ENCODE measurements at regions not wholly inside any gene's neighbourhood (a gene's known extent, or its start where the extent isn't known, plus 50 kb on each side); places are given as distances from the start of the nearest gene placed in this dataset.
"Not testable (repeated sequence)": the region's sequence is repeated elsewhere in the genome, so short reads cannot be mapped to it uniquely, and the experiment has no call there.

- no peak for DNase-seq (ENCODE audit: low read depth in 2 of 2)
Measured at GRCh38 chr6:140677781-140678528, 1303.5 kb upstream of the CITED2 start.

DNA sequence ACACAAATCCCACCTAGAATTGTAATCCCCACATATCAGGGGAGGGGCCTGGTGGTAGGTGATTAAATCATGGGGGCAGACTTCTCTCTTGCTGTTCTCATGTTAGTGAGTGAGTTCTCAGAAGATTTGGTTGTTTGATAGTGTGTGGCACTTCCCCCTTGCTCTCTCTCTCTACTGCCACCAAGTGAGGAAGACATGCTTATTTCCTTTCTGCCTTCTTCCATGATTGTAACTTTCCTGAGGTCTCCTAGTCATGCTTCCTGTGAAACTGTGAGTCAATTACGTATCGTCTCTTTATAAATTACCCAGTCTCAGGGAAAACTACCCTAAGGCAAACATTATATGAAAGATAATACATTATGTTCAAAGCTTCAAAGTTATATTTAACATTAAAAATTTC is 1297.5 kb upstream of the CITED2 start:
- no peak for DNase-seq (ENCODE audit: low read depth in 2 of 2)

DNA sequence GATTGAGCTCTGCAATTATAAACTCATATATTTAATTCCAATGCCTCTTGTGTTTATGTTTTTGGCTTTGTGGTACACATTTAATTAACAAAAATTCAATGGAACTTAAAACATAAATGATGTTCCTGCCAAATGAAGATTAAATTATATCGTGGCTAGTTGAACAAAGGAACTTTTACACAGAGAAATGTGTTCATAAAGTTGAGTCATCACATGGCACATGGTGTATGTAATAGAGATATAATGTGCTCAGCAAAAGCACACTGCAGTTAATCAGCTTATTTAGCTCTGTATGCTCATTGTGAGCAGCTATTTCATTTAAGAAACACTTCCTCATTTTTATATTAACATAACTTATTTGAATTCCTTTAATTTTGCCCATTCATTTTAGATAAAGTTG is 1295.6 kb upstream of the CITED2 start:
- DNase-seq (ENCODE audit: low read depth in 2 of 2) = no peak

DNA sequence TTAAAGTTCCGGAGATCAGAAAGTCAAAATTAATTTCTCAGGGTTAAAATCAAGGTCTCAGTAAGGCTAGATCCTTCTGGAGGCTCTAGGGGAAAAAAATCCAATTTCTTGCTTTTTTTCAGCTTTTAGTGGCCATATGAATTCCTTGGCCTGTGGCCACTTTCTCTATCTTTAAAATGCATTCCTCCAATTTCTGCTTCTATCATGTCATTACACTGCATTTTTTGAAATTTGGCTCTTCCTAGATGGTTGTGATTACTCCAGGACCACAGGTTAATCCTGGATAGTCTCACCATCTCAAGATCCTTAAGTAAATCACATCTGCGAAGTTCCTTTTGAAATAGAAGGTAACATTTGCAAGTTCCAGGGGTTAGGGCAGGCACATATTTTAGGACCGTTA is 1294.9 kb upstream of the CITED2 start:
- DNase-seq (ENCODE audit: low read depth in 2 of 2) = no peak

DNA sequence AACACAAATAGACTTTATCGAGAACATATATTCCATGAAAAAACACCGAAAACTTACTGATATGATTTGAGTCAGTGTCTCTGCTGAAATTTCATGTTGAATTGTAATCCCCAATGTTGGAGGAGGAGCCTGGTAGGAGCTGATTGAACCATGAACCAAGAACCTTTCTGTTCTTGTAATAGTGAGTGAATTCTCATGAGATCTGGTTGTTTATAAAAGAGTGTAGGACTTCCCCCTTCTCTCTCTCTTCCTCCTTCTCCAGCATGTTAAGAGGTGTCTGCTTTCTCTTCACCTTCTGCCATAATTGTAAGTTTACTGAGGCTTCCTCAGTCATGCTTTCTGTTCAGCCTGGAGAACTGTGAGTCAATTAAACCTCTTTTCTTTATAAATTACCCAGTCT is 1289.3 kb upstream of the CITED2 start:
- no peak for DNase-seq (ENCODE audit: low read depth in 2 of 2)

- DNase-seq (ENCODE audit: low read depth in 2 of 2) = no peak
Measured at GRCh38 chr6:140663094-140663493, 1288.6 kb upstream of the CITED2 start.

DNA sequence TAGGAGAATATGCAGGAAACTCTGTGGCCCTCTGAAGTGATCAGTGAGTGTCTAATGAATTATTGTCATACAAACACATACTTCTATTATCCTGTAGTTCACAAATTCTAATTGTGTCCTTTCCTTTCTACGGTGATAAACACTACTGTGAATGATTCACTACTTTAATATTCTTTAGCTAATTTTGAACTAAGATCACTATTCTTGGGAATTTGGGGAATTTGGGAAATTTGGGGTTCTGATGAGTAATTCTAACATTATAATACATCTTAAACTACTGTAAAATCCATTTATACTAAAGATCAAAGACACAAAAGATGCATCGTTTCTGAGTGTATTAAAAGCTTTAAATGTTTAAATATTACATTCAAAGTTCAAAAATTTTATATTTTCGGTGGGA is 1287.2 kb upstream of the CITED2 start:
- no peak for DNase-seq (ENCODE audit: low read depth in 2 of 2)

DNA sequence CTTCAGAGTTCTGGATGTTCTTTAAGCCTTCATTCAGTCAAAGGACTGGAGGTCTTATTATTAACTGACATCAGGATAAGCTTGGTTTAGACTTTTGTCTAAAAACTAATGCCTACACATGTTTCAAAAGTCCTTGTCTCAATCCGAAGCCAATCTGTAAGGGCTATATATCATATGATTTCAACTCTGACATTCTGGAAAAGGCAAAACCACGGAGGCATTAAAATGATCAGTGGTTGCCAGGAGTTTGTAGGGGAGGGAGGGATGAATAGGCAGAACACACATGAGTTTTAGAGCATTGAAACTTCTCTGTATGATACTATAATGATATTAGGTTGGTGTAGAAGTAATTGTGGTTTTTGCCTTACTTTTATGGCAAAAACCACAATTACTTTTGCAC is 1285.8 kb upstream of the CITED2 start:
- no peak for DNase-seq (ENCODE audit: low read depth in 2 of 2)

DNA sequence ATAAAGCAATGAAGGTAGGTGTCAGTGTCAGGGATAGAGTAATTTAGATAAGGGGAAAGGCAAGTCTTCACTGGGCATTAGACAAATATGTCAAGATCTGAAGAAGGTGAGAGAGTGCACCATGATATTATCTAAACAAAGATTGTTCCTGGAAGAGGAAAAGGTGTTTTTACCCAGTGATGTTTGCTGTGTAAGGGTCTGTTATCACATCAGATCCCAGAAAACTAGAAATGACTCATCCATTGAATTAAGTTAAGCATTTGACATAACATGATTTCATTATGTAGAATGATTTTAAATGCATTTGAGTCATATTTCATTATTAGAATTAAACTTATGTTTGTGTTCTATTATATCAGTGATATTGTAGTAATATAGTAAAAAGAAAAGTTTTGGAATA is 1279.5 kb upstream of the CITED2 start:
- DNase-seq (ENCODE audit: low read depth in 2 of 2) = no peak

DNA sequence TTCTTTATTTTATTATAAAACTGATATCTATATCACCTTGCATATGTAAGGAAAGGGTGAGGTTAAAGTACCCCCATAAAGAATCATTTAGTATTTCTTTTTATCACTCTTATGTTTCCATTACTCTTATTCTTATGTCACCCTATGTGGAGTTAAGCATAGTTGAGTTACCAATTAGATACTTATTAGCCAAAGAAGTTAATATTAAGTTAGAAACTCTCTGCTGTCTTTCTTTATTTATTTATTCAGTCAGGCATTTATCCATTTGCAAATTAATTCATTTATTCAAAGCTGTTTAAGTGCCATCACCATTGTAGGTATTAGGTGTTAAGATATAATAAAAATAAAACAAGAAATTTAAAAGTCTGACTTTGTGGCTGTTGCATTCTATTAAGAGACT is 1279.1 kb upstream of the CITED2 start:
- no peak for DNase-seq (ENCODE audit: low read depth in 2 of 2)

DNA sequence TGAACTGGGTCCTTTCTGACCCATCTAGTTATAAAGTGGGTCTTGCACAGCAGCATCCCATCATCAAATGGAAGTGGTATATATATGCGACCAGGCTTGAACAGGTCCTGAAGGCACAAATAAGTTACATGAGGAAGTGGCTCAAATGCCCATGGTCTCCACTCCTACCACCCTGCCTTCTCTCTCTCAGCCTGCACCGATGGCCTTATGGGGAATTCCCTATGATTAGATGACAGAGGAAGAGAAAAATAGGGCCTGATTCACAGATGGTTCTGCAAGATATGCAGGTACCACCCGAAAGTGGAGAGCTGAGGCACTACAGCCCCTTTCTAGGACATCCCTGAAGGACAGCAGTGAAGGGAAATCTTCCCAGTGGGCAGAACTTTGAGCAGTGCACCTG is 1275.1 kb upstream of the CITED2 start:
- not testable (repeated sequence) for DNase-seq (ENCODE audit: low read depth in 2 of 2)

GRCh38 chr6:140647322-140647721 is 1272.9 kb upstream of the CITED2 start:
- DNase-seq (ENCODE audit: low read depth in 2 of 2) = not testable (repeated sequence)

GRCh38 chr6:140644017-140644416 is 1269.6 kb upstream of the CITED2 start:
- DNase-seq (ENCODE audit: low read depth in 2 of 2) = no peak

DNA sequence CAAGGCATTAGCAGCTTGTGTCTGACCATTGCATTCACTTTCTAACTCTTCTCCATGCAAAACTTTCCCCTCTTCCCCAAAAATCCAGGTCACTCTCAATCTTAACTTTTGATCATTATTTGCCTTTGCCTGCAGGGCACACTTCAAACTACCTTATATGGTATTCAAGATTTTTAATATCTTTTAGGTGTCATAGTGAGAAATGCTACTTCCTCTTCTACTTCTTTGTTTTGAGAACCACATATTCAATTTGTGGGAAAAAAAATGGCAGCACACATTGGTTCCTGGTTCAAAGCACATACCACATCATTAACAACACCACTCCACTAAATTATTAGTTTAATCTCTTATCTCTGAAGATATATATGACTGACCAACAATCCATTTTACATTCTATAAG is 1267.0 kb upstream of the CITED2 start:
- DNase-seq (ENCODE audit: low read depth in 2 of 2) = no peak

DNA sequence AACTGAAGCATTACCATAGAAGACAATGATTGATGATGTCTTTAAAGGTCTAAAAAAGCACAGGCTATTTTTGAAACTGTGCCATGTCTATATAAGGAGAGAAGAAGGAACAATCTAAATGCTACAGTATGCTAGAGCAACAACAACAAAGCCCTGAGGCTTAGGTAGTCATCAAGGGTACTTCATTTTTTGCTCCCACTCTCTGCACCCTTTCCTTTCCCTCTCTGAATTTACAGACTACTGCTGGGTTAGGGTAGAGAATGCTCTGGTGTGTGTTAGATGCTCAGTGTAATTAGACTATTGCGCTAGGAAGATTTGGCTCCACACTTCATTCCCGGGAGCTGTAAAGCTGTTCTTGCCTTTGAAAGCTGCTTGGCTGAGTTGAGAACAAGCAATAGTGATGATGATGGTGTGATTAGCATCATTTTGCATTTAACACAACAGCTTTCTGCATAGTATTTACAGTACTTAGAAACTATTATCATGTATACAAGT is 1262.5 kb upstream of the CITED2 start:
- DNase-seq (ENCODE audit: low read depth in 2 of 2) = no peak

DNA sequence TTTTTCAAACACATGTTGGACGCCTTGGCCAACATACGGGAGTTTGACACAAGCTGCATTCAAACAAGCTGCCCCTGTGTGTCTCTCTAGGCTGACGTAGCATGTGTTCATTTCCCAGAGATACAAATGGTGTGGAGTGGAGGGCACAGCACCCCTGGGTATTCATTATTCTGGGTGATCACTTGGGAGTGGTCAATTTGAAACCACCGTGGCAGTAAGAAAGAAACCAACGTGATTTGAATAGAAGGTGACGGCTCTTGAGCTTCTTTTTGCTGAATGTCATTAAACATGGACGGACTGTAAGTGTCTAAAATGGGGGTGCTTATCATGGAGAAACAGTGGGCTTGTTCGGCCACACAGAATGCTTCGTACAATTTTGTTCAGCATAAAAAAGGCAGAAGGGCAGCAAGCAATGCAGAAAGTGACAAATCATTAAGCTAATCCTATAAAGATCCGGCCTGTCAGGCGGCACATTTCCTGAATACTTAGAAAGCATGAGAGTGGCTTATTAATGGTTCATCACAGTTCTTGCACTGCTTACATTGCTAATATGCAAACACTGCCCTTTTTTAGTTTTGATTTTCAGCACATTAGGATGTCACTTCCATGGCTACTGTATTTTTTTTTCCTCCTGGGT is 1261.9 kb upstream of the CITED2 start:
- no peak for DNase-seq (ENCODE audit: low read depth in 2 of 2)

GRCh38 chr6:140627002-140627401 is 1252.6 kb upstream of the CITED2 start:
- no peak for DNase-seq (ENCODE audit: low read depth in 2 of 2)

DNA sequence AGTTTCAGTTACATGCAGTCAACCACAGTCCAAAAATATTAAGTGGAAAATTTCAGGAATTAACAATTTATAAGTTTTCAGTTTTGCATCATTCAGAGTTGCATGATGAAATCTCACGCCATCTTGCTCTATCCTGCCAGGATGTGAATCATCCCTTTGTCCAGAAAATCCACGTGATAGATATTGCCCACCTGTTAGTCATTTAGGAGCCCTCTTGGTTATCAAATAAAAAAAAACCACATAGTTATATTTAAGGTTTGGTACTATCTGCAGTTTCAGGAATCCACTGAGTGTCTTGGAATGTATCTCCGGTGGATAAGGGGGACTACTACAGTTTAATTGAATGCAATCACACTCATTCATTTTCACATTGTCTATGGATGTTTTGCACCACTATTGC is 1249.0 kb upstream of the CITED2 start:
- no peak for DNase-seq (ENCODE audit: low read depth in 2 of 2)

DNA sequence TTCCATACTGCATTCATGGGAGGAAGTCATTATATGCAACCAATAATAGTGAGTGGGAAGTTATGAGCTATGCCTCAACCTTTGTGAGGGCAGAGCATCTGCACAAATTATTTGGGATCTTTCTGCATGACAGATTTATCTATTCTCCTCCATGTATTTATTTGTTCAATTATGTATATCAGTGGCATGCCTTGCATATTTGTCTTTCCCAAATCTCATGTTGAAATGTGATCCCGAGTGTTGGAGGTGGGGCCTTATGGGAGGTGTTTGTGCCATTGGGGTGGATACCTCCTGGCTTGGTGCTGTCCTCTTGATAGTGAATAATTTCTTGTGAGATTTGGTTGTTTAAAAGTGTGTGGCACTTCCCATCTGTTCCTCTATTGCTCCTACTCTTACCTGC is 1246.0 kb upstream of the CITED2 start:
- no peak for DNase-seq (ENCODE audit: low read depth in 2 of 2)

DNA sequence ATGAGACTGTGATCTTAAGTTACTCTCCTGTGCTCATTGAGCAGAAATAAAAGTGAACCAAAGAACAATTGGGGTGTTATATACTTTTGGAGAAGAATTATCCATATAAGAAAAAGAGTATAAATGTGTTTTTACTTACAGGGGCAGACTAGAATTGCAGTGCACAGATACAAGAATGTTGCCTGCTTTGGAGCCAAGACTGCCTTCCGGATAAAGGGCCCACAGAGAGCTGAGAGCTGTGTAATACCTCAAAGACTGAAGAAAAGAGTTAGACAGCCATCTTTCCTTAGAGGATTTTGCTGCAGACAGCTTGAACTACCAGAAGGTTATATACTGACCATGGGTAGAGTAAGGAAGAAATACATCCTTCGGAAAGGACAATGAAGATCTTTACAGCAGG is 1235.5 kb upstream of the CITED2 start:
- no peak for DNase-seq (ENCODE audit: low read depth in 2 of 2)

GRCh38 chr6:140609321-140609720 is 1234.9 kb upstream of the CITED2 start:
- no peak for DNase-seq (ENCODE audit: low read depth in 2 of 2)

DNA sequence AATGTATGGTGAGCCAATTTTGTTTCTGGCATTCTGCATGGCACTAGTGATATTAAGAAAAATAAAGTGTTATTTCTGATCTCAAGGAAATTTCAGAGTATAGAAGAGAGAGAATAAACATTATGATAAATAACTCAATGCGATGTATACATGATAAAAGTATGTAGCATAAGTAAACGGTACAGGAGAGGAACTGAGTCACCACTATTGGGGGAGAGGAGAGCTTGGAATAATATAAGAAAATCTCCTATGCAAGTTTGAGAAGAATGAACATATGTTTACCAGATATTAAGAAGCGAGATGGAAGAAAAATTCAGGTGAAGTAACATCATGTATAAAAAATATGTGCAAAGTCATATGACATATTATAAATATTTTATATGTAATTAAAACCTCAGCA is 1230.3 kb upstream of the CITED2 start:
- no peak for DNase-seq (ENCODE audit: low read depth in 2 of 2)

GRCh38 chr6:140602431-140603248 is 1228.2 kb upstream of the CITED2 start:
- no peak for DNase-seq (ENCODE audit: low read depth in 2 of 2)
